AG09309 (cell line): ENCODE measurements at regions not wholly inside any gene's neighbourhood (a gene's known extent, or its start where the extent isn't known, plus 50 kb on each side); places are given as distances from the start of the nearest gene placed in this dataset.

Experiments used
- DNase-seq: peaks from one replicate; pipeline ENCODE4 v3.0.0-alpha.2; 2010; ENCODE audit warnings: low read depth
- H3K4me3 ChIP-seq: 2 replicates; pipeline ENCODE4 v1.5.1; 2011; ENCODE audit warnings: mild to moderate bottlenecking, low read depth, low read length, moderate library complexity; ENCODE audit not compliant: control insufficient read depth
- CTCF ChIP-seq: IDR thresholded peaks from 2 replicates; pipeline ENCODE4 v1.5.1; 2011; ENCODE audit warnings: mild to moderate bottlenecking, low read depth, low read length, inconsistent platforms; ENCODE audit not compliant: insufficient read depth, control insufficient read depth; ENCODE audit errors: missing control alignments

DNA sequence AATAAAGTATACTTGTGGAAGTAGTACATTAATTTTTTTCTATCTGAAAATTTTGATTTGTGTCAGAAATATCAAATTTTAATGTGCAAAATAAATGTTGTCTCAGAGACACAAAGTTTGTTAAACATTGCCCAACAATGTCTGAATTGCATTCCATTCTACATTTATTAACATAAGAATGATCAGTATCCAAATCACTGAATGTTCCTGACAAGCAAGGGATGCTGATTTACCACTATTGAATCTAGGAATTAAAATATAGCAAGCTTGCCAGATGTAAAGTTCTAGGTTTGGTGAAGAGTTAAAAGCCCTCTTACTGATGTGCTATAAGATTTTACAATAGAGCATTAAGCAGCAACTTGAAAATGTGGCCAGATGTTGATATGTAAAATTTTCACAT lies 489.2 kb upstream of the CTSO start:
- no peak for TF ChIP-seq CTCF
- H3K4me3 ChIP-seq, result no peak overlapping the region
- DNase-seq, result no peak

GRCh38 chr4:156439576-156440200 lies 486.0 kb upstream of the CTSO start:
- no peak for TF ChIP-seq CTCF
- no peak overlapping the region for H3K4me3 ChIP-seq
- DNase-seq, result no peak

GRCh38 chr4:156437666-156438065 lies 484.0 kb upstream of the CTSO start:
- no peak for TF ChIP-seq CTCF
- H3K4me3 ChIP-seq, result no peak overlapping the region
- DNase-seq, result no peak

GRCh38 chr4:156422576-156422975 lies 468.9 kb upstream of the CTSO start:
- DNase-seq, result no peak

GRCh38 chr4:156420623-156421022 lies 467.0 kb upstream of the CTSO start:
- no peak for TF ChIP-seq CTCF
- no peak overlapping the region for H3K4me3 ChIP-seq
- no peak for DNase-seq

More at GRCh38 chr4:156422576-156422975, 468.9 kb upstream of the CTSO start:
- H3K4me3 ChIP-seq, result no peak overlapping the region
- TF ChIP-seq CTCF, result no peak

DNA sequence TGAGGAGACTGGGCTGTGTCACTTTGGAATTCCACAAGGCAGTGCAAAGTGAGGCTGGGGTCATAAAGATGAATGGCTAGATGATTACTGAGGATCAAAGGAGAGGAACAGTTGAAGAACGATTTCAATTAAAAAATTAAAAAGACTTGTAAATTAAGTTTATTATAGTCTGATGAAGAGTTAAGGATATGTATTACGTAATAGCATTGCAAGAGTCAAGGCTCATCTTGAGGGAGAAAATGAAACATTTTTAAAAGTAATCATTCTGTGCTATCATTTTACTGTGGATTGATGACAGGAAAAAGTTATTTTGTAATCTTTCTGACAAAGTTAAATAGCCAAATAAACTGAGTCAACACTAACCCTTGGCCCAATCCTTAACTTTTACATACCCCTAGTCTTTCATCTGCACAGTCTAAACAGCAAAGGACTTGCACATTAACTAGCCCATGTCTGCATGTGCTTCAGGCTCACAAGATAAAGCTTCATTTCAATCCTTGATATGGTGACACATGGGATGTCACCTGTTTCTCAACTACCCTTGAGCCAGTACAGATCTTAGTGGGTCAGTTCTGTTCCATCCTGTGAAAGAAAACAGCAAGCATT lies 465.5 kb upstream of the CTSO start:
- TF ChIP-seq CTCF, result no peak
- no peak for DNase-seq
- no peak overlapping the region for H3K4me3 ChIP-seq

DNA sequence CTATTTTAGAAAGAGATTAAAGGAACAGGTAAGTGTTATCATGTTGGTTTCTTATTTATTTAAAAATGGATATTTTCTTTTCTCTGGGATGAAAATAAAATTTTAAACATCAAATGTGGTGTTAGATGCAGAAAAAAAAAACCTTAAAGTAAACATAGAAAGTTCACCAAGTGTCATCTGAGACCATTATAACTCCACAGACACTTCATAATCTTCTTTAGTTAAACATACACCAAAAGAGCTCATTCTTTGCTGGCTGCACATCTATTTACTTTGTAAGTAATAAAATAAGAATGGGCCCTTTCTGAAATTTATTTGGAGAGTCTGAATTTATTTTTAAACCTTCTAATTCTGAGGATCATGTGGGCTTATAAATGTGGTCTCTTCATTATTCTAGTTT lies 460.7 kb upstream of the CTSO start:
- no peak for TF ChIP-seq CTCF
- no peak overlapping the region for H3K4me3 ChIP-seq
- no peak for DNase-seq
